ENCODE measurements at regions not wholly inside any gene's neighbourhood (a gene's known extent, or its start where the extent isn't known, plus 50 kb on each side); places are given as distances from the start of the nearest gene placed in this dataset.

GRCh38 chr14:82636426-82636825, 1102.8 kb upstream of the SEL1L start:
- H3K4me3 ChIP-seq (ENCODE audit: low read depth, low read length), result no peak overlapping the region
- CTCF ChIA-PET, result no interaction called here
- H3K27me3 ChIP-seq (ENCODE audit: control insufficient read depth, insufficient read depth, low read length), result no peaks in the 10 kb centered on the region
- H3K27ac ChIP-seq (ENCODE audit: low read depth, low read length), result no peak overlapping the region
- H3K9me3 ChIP-seq (ENCODE audit: control insufficient read depth, insufficient read depth, low read length), result peaks cover 3% of the 10 kb centered on the region; the same call in 1 of the 2 replicates
- POLR2A ChIA-PET, result no interaction called here
- no peak for TF ChIP-seq CTCF (IDR thresholded peaks at IDR 0.05; ENCODE audit: low read depth, low read length)
- DNase-seq (ENCODE audit: low read depth, low spot score), result no peak

GRCh38 chr14:82641050-82641540, 1107.4 kb upstream of the SEL1L start:
- peaks cover 6% of the 10 kb centered on the region for H3K9me3 ChIP-seq (ENCODE audit: control insufficient read depth, insufficient read depth, low read length)
- TF ChIP-seq CTCF (IDR thresholded peaks at IDR 0.05; ENCODE audit: low read depth, low read length), result no peak
- ChIA-PET CTCF (no interaction called here), POLR2A (no interaction called here)
- DNase-seq (ENCODE audit: low read depth, low spot score), result no peak
- no peak overlapping the region for H3K4me3 ChIP-seq (ENCODE audit: low read depth, low read length)
- no peaks in the 10 kb centered on the region for H3K27me3 ChIP-seq (ENCODE audit: control insufficient read depth, insufficient read depth, low read length)
- H3K27ac ChIP-seq (ENCODE audit: low read depth, low read length), result no peak overlapping the region

- ChIA-PET POLR2A (no interaction called here), CTCF (no interaction called here)
- no peak overlapping the region for H3K4me3 ChIP-seq (ENCODE audit: low read depth, low read length)
- no peaks in the 10 kb centered on the region for H3K27me3 ChIP-seq (ENCODE audit: control insufficient read depth, insufficient read depth, low read length)
- H3K9me3 ChIP-seq (ENCODE audit: control insufficient read depth, insufficient read depth, low read length), result peaks cover 8% of the 10 kb centered on the region
- no peak for DNase-seq (ENCODE audit: low read depth, low spot score)
- H3K27ac ChIP-seq (ENCODE audit: low read depth, low read length), result no peak overlapping the region
- TF ChIP-seq CTCF (IDR thresholded peaks at IDR 0.05; ENCODE audit: low read depth, low read length), result no peak
Observed at GRCh38 chr14:82642425-82642824, 1108.8 kb upstream of the SEL1L start.

- Histone ChIP-seq H3K4me3 (ENCODE audit: low read depth, low read length) (no peak overlapping the region), H3K27ac (ENCODE audit: low read depth, low read length) (no peak overlapping the region), H3K9me3 (ENCODE audit: control insufficient read depth, insufficient read depth, low read length) (peaks cover 10% of the 10 kb centered on the region), H3K27me3 (ENCODE audit: control insufficient read depth, insufficient read depth, low read length) (no peaks in the 10 kb centered on the region)
- CTCF ChIA-PET, result no interaction called here
- no peak for TF ChIP-seq CTCF (IDR thresholded peaks at IDR 0.05; ENCODE audit: low read depth, low read length)
- POLR2A ChIA-PET, result no interaction called here
- DNase-seq (ENCODE audit: low read depth, low spot score), result no peak
Observed at GRCh38 chr14:82647088-82647810, 1113.6 kb upstream of the SEL1L start.

GRCh38 chr14:82655770-82656169, 1122.1 kb upstream of the SEL1L start:
- POLR2A ChIA-PET, result no interaction called here
- H3K27me3 ChIP-seq (ENCODE audit: control insufficient read depth, insufficient read depth, low read length), result no peaks in the 10 kb centered on the region
- no peaks in the 10 kb centered on the region for H3K9me3 ChIP-seq (ENCODE audit: control insufficient read depth, insufficient read depth, low read length)
- no peak overlapping the region for H3K4me3 ChIP-seq (ENCODE audit: low read depth, low read length)
- CTCF ChIA-PET, result no interaction called here
- H3K27ac ChIP-seq (ENCODE audit: low read depth, low read length), result no peak overlapping the region
- TF ChIP-seq CTCF (IDR thresholded peaks at IDR 0.05; ENCODE audit: low read depth, low read length), result no peak
- no peak for DNase-seq (ENCODE audit: low read depth, low spot score)
